ENCODE measurements at regions not wholly inside any gene's neighbourhood (a gene's known extent, or its start where the extent isn't known, plus 50 kb on each side); places are given as distances from the start of the nearest gene placed in this dataset.
"Not testable (repeated sequence)": the region's sequence is repeated elsewhere in the genome, so short reads cannot be mapped to it uniquely, and the experiment has no call there.

- TF ChIP-seq CTCF (IDR thresholded peaks at IDR 0.05; ENCODE audit: poor library complexity); EZH2phosphoT487 (IDR thresholded peaks at IDR 0.05; ENCODE audit: low read depth, severe bottlenecking, unreplicated experiment); EZH2 (IDR thresholded peaks at IDR 0.05; ENCODE audit: borderline replicate concordance): not testable (repeated sequence)
Measured at GRCh38 chr3:36187197-36187596, 193.1 kb upstream of the STAC start.

Data from hepatocyte (in vitro differentiated cells).